Endothelial cell of umbilical vein (primary cell): ENCODE measurements at regions not wholly inside any gene's neighbourhood (a gene's known extent, or its start where the extent isn't known, plus 50 kb on each side); places are given as distances from the start of the nearest gene placed in this dataset.

Experiments used
- BruUV-seq: library from RNA; stranded (reverse); fragments of 400-500 nt; replicated peaks from 2 replicates; lab custom pipeline; 2021; lab: Mats Ljungman, UMichigan
- CTCF ChIA-PET: fragments of 300-600, 350-600 bp; sonication (Branson Sonifier 250); formaldehyde crosslinking; loops from one replicate; lab custom pipeline; 2021; ENCODE audit warnings: antibody characterized with exemption, inconsistent platforms; lab: Charles Lee
- POLR2A ChIA-PET: fragments of 300-600, 350-600 bp; sonication (Branson Sonifier 250); formaldehyde crosslinking; loops from one replicate; lab custom pipeline; 2021; ENCODE audit warnings: antibody characterized with exemption, inconsistent platforms; lab: Charles Lee
- DNase-seq: peaks from one replicate; pipeline ENCODE4 v3.0.0-alpha.2; 2011; ENCODE audit warnings: low read depth, low spot score
- FAIRE-seq: peaks from 2 replicates; lab custom pipeline; 2011; peaks lifted over from hg19 to GRCh38; lab: Jason Lieb, UNC
- H2AFZ ChIP-seq: 2 replicates; pipeline ENCODE4 v1.6.0; 2012; ENCODE audit warnings: low read depth, low read length, control low read depth, inconsistent platforms
- H3K27ac ChIP-seq: 2 replicates; pipeline ENCODE4 v1.5.1; 2011; ENCODE audit warnings: low read depth, mild to moderate bottlenecking, control low read depth, low read length, moderate library complexity; ENCODE audit not compliant: insufficient read depth
- H3K27me3 ChIP-seq, 2 experiments: 2 replicates each; pipeline versions ENCODE4 v1.6.0 to v1.6.1; 2011; ENCODE audit warnings: low read length in 2 of 2, mixed read lengths in 1 of 2; ENCODE audit not compliant: control insufficient read depth in 2 of 2, insufficient read depth in 2 of 2
- H3K36me3 ChIP-seq, 2 experiments: 2 replicates in 1 of 2; 3 replicates in 1 of 2; pipeline ENCODE4 v1.5.1; 2011; ENCODE audit warnings: low read length in 2 of 2, mild to moderate bottlenecking in 1 of 2, moderate library complexity in 1 of 2; ENCODE audit not compliant: control insufficient read depth in 2 of 2, insufficient read depth in 2 of 2; ENCODE audit errors: extremely low read depth in 1 of 2
- H3K4me1 ChIP-seq: 3 replicates; pipeline ENCODE4 v1.5.1; 2011; ENCODE audit warnings: mild to moderate bottlenecking, low read length; ENCODE audit not compliant: control insufficient read depth, insufficient read depth; ENCODE audit errors: extremely low read depth
- H3K4me2 ChIP-seq: 2 replicates; pipeline ENCODE4 v1.6.1; 2011; ENCODE audit warnings: low read length, control low read depth, mixed read lengths; ENCODE audit not compliant: insufficient read depth
- H3K4me3 ChIP-seq, 3 experiments: fragments of 200-600 bp in 1 of 3; sonication (generic), shearing (Covaris generic) in 1 of 3; replicated peaks in 1 of 3; 2 replicates each; pipeline ENCODE4 v1.5.1; 2011 to 2016; ENCODE audit warnings: control low read depth in 3 of 3, low read length in 3 of 3, mild to moderate bottlenecking in 2 of 3, inconsistent platforms in 1 of 3, low read depth in 1 of 3, moderate library complexity in 1 of 3; ENCODE audit not compliant: insufficient read depth in 1 of 3
- H3K79me2 ChIP-seq: 2 replicates; pipeline ENCODE4 v1.6.0; 2012; ENCODE audit warnings: low read length, inconsistent platforms; ENCODE audit not compliant: control insufficient read depth, insufficient read depth
- H3K9ac ChIP-seq: replicated peaks from 2 replicates; pipeline ENCODE3; 2011; ENCODE audit warnings: low read length, control low read depth; ENCODE audit not compliant: insufficient read depth; ENCODE audit errors: extremely low read depth
- H3K9me1 ChIP-seq: replicated peaks from 3 replicates; pipeline ENCODE4 v1.6.0; 2011; ENCODE audit warnings: mild to moderate bottlenecking, low read length; ENCODE audit not compliant: control insufficient read depth, insufficient read depth; ENCODE audit errors: extremely low read depth
- H3K9me3 ChIP-seq: replicated peaks from 2 replicates; pipeline ENCODE4 v1.5.1; 2012; ENCODE audit warnings: low read length, inconsistent platforms; ENCODE audit not compliant: control insufficient read depth, insufficient read depth
- H4K20me1 ChIP-seq: replicated peaks from 2 replicates; pipeline ENCODE3; 2011; ENCODE audit warnings: mild to moderate bottlenecking, low read length; ENCODE audit not compliant: control insufficient read depth, insufficient read depth; ENCODE audit errors: extremely low read depth
- EZH2 ChIP-seq: IDR thresholded peaks from 2 replicates; pipeline ENCODE4 v1.6.1; 2012; ENCODE audit warnings: borderline replicate concordance, low read depth, mild to moderate bottlenecking, moderate library complexity, low read length, inconsistent platforms; ENCODE audit not compliant: severe bottlenecking
- FOS ChIP-seq: IDR thresholded peaks from 2 replicates; pipeline ENCODE4 v1.6.1; 2011; ENCODE audit warnings: mild to moderate bottlenecking, low read length, moderate library complexity, borderline replicate concordance; ENCODE audit not compliant: insufficient read depth
- GATA2 ChIP-seq: IDR thresholded peaks from 2 replicates; pipeline ENCODE4 v1.7.0; 2011; ENCODE audit warnings: low read depth, mild to moderate bottlenecking, moderate library complexity, mixed read lengths, low read length; ENCODE audit not compliant: insufficient read length, insufficient read depth
- JUN ChIP-seq: IDR thresholded peaks from 2 replicates; pipeline ENCODE4 v1.6.1; 2011; ENCODE audit warnings: borderline replicate concordance, low read depth; ENCODE audit not compliant: insufficient read length, insufficient read depth
- MAX ChIP-seq: IDR thresholded peaks from 2 replicates; pipeline ENCODE4 v1.6.1; 2011; ENCODE audit not compliant: insufficient read depth, insufficient read length
- MYC ChIP-seq: IDR thresholded peaks from one replicate; pipeline ENCODE4 v1.6.1; 2011; ENCODE audit warnings: mild to moderate bottlenecking, low read depth, low read length
- POLR2A ChIP-seq: IDR thresholded peaks from 2 replicates; pipeline ENCODE4 v1.6.1; 2012; ENCODE audit warnings: low read depth, mild to moderate bottlenecking, control low read depth, low read length
- POLR2AphosphoS5 ChIP-seq: IDR thresholded peaks from 2 replicates; pipeline ENCODE4 v1.6.1; 2012; ENCODE audit warnings: low read depth, mild to moderate bottlenecking, control low read depth, low read length, moderate library complexity; ENCODE audit not compliant: insufficient read depth
- dilution Hi-C: fragments of 300-500 bp; cut with MboI; formaldehyde crosslinking; loops from one replicate; pipeline ENCODE4 v1.15.0; 2019; ENCODE audit warnings: low sequenced_read_pairs; ENCODE audit not compliant: extremely low pct_ligation_motif_present
- intact Hi-C: fragments of 100-400 bp; cut with micrococcal nuclease; formaldehyde crosslinking; loops from one replicate; pipeline ENCODE4 v1.10.0; 2022
- TF ChIP-seq, protein P1 (sequence below), 2 donors: IDR thresholded peaks; 1 replicate in 1 of 2; 2 replicates in 1 of 2; pipeline ENCODE4 v1.5.1; 2011; ENCODE audit warnings: low read length in 2 of 2, mild to moderate bottlenecking in 2 of 2, moderate library complexity in 2 of 2, control low read depth in 1 of 2, inconsistent platforms in 1 of 2, low read depth in 1 of 2; ENCODE audit not compliant: insufficient read depth in 1 of 2; ENCODE audit errors: extremely low read depth in 1 of 2

DNA sequence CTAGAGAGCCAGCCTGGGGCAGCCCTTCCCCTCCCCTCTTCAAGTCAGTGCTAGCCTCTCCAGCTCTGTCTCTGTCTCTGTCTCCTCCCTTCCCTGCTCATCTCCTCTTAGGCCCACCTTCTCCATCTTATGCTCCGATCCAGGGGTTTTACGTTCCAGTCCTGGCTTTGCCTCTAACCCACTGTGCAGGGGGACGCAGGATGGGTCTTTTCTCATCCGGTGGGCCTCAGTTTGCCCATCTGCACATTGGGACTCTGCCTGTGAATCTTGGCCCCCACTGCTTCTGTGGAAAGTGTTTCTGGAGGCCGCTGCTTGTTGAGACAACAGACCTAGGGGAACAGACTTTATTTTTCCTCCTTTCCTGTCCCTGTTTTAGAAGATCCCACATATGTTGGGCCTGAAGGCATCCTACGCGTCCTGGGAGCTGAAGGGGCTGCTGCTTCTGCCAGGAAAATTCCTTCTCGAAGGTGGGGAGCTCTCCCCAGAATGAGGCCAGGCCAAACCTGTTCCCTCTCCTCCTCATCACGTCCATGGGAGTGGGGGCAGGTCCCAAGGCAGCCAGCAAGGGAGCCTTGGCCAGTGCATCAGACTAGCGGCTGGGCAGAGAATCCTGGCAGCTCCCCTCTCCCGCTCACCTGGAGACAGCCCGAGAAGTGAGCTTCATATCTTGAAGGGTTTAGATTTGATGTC, 99.5 kb upstream of the CSF3R start:
- no peaks in the 10 kb centered on the region for H3K36me3 ChIP-seq
- FAIRE-seq: no peak
- no peaks in the 10 kb centered on the region for H3K4me1 ChIP-seq
- H3K27ac ChIP-seq: no peak overlapping the region
- no peak overlapping the region for H3K4me2 ChIP-seq
- H4K20me1 ChIP-seq: no peaks in the 10 kb centered on the region
- TF ChIP-seq, protein P1, sequence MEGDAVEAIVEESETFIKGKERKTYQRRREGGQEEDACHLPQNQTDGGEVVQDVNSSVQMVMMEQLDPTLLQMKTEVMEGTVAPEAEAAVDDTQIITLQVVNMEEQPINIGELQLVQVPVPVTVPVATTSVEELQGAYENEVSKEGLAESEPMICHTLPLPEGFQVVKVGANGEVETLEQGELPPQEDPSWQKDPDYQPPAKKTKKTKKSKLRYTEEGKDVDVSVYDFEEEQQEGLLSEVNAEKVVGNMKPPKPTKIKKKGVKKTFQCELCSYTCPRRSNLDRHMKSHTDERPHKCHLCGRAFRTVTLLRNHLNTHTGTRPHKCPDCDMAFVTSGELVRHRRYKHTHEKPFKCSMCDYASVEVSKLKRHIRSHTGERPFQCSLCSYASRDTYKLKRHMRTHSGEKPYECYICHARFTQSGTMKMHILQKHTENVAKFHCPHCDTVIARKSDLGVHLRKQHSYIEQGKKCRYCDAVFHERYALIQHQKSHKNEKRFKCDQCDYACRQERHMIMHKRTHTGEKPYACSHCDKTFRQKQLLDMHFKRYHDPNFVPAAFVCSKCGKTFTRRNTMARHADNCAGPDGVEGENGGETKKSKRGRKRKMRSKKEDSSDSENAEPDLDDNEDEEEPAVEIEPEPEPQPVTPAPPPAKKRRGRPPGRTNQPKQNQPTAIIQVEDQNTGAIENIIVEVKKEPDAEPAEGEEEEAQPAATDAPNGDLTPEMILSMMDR (IDR thresholded peaks at IDR 0.05; ENCODE audit: extremely low read depth in 1 of 2, insufficient read depth in 1 of 2, low read depth in 1 of 2, low read length in 2 of 2): no peak
- TF ChIP-seq JUN: no peak
- no peak for TF ChIP-seq FOS
- TF ChIP-seq MAX: no peak
- TF ChIP-seq EZH2: no peak
- TF ChIP-seq GATA2: no peak
- no peak for TF ChIP-seq POLR2AphosphoS5
- no peak for TF ChIP-seq MYC
- TF ChIP-seq POLR2A: no peak
- H3K9ac ChIP-seq: no peak overlapping the region
- intact Hi-C loops: no loop called here
- dilution Hi-C loops: no loop called here
- no peak for DNase-seq
- H2AFZ ChIP-seq: no peak overlapping the region
- H3K4me3 ChIP-seq: no peak overlapping the region
- H3K9me1 ChIP-seq: no peaks in the 10 kb centered on the region
- no peaks in the 10 kb centered on the region for H3K9me3 ChIP-seq
- ChIA-PET CTCF (no interaction called here), POLR2A (no interaction called here)
- no peaks in the 10 kb centered on the region for H3K27me3 ChIP-seq
- BruUV-seq: no TSS peak
- H3K79me2 ChIP-seq: no peaks in the 10 kb centered on the region
